B cell (primary cell): ENCODE measurements at regions not wholly inside any gene's neighbourhood (a gene's known extent, or its start where the extent isn't known, plus 50 kb on each side); places are given as distances from the start of the nearest gene placed in this dataset.

Experiments used
- ATAC-seq: fragments of 200-7000 bp; cut with Tn5 transposase; one replicate; pipeline ENCODE4 v1.10.0; 2021; ENCODE audit warnings: low read depth, mild to moderate bottlenecking, moderate number of reproducible peaks, moderate library complexity
- CTCF ChIA-PET: fragments of 350-600 bp; sonication (Branson Sonifier 250); formaldehyde crosslinking; loops from one replicate; lab custom pipeline; 2021; ENCODE audit warnings: antibody characterized with exemption, inconsistent platforms; lab: Charles Lee
- POLR2A ChIA-PET: fragments of 350-600 bp; sonication (Branson Sonifier 250); formaldehyde crosslinking; loops from one replicate; lab custom pipeline; 2021; ENCODE audit warnings: antibody characterized with exemption; lab: Charles Lee
- DNase-seq: peaks from one replicate; pipeline ENCODE4 v3.0.0; 2013
- H2AFZ ChIP-seq: 2 replicates; pipeline ENCODE4 v1.6.1; 2012; ENCODE audit warnings: mild to moderate bottlenecking, low read depth, low read length; ENCODE audit not compliant: insufficient read depth, poor library complexity, severe bottlenecking
- H3K27ac ChIP-seq, 2 donors: 1 replicate in 1 of 2; 2 replicates in 1 of 2; pipeline ENCODE4 v1.5.1; 2012 to 2013; ENCODE audit warnings: low read length in 2 of 2, mild to moderate bottlenecking in 2 of 2, moderate library complexity in 1 of 2
- H3K27me3 ChIP-seq, 4 experiments: fragments of 200-600 bp in 1 of 4; sonication (generic) in 1 of 4; replicated peaks in 1 of 4; 1 replicate in 2 of 4; 2 replicates in 2 of 4; pipeline versions ENCODE4 v1.6.1 to v1.7.0; 2013 to 2016; ENCODE audit warnings: low read length in 3 of 4, mild to moderate bottlenecking in 2 of 4, mixed read lengths in 1 of 4, moderate library complexity in 1 of 4; ENCODE audit not compliant: insufficient read depth in 4 of 4, control insufficient read depth in 3 of 4; ENCODE audit errors: control extremely low read depth in 1 of 4
- H3K36me3 ChIP-seq, 2 experiments: replicated peaks in 1 of 2; 1 replicate in 1 of 2; 2 replicates in 1 of 2; pipeline versions ENCODE4 v1.6.1 to v1.7.1; 2013; ENCODE audit warnings: low read length in 1 of 2; ENCODE audit not compliant: insufficient read depth in 2 of 2, control insufficient read depth in 1 of 2; ENCODE audit errors: control extremely low read depth in 1 of 2, extremely low read depth in 1 of 2
- H3K4me1 ChIP-seq, 2 donors: fragments of 200-600 bp in 1 of 2; sonication (generic) in 1 of 2; 1 replicate in 1 of 2; 2 replicates in 1 of 2; pipeline versions ENCODE4 v1.5.1 to v1.6.1; 2013 to 2017; ENCODE audit warnings: low read length in 2 of 2; ENCODE audit not compliant: control insufficient read depth in 2 of 2, insufficient read depth in 2 of 2
- H3K4me2 ChIP-seq: replicated peaks from 2 replicates; pipeline ENCODE3; 2012; ENCODE audit warnings: mild to moderate bottlenecking, low read depth, low read length; ENCODE audit not compliant: poor library complexity, severe bottlenecking
- H3K4me3 ChIP-seq, 5 experiments: fragments of 200-600 bp in 1 of 5; sonication (generic) in 1 of 5; 1 replicate in 3 of 5; 2 replicates in 2 of 5; pipeline versions ENCODE4 v1.5.1 to v1.7.0; 2011 to 2016; ENCODE audit warnings: low read length in 4 of 5, mild to moderate bottlenecking in 4 of 5, low read depth in 2 of 5, control low read depth in 1 of 5, moderate library complexity in 1 of 5; ENCODE audit not compliant: insufficient read depth in 1 of 5; ENCODE audit errors: control extremely low read depth in 1 of 5, extremely low read depth in 1 of 5
- H3K79me2 ChIP-seq: fragments of 200-600 bp; sonication (generic); one replicate; pipeline ENCODE4 v1.6.0; 2016; ENCODE audit warnings: low read length; ENCODE audit not compliant: control insufficient read depth, insufficient read depth
- H3K9ac ChIP-seq: fragments of 200-600 bp; sonication (generic); 2 replicates; pipeline ENCODE4 v1.6.1; 2017; ENCODE audit warnings: mild to moderate bottlenecking, low read length, moderate library complexity
- H3K9me3 ChIP-seq, 3 donors: one replicate each; pipeline versions ENCODE4 v1.6.1 to v1.7.1; 2013; ENCODE audit warnings: low read length in 2 of 3; ENCODE audit not compliant: control insufficient read depth in 2 of 3, insufficient read depth in 1 of 3; ENCODE audit errors: control extremely low read depth in 1 of 3
- H4K20me1 ChIP-seq: 2 replicates; pipeline ENCODE4 v1.6.0; 2012; ENCODE audit warnings: mild to moderate bottlenecking, low read length; ENCODE audit not compliant: insufficient read depth, control insufficient read depth, poor library complexity, severe bottlenecking
- H3K27ac Mint-ChIP-seq: one replicate; pipeline ENCODE4 v1.8.0; 2021; ENCODE audit warnings: mixed read lengths
- H3K27me3 Mint-ChIP-seq: one replicate; pipeline ENCODE4 v1.8.0; 2021; ENCODE audit warnings: mixed read lengths
- H3K4me1 Mint-ChIP-seq: one replicate; pipeline ENCODE4 v1.8.0; 2021; ENCODE audit warnings: mixed read lengths
- H3K4me3 Mint-ChIP-seq: one replicate; pipeline ENCODE4 v1.8.0; 2021; ENCODE audit warnings: mixed read lengths
- H3K9me3 Mint-ChIP-seq: one replicate; pipeline ENCODE4 v1.8.0; 2022; ENCODE audit warnings: mixed read lengths; ENCODE audit not compliant: insufficient read depth
- CTCF ChIP-seq: fragments of 200-600 bp; IDR thresholded peaks from one replicate; pipeline ENCODE4 v1.8.0; 2022; ENCODE audit warnings: antibody characterized with exemption, mild to moderate bottlenecking
- EZH2 ChIP-seq: IDR thresholded peaks from 2 replicates; pipeline ENCODE4 v1.6.1; 2012; ENCODE audit warnings: borderline replicate concordance, low read depth, mild to moderate bottlenecking, moderate library complexity, low read length; ENCODE audit not compliant: insufficient read depth, poor library complexity, severe bottlenecking
- WGBS: methylation state at CpG from one replicate; pipeline ENCODE4 v1.1.5; 2013; ENCODE audit warnings: missing lambda C conversion rate; ENCODE audit not compliant: insufficient coverage; 5-methylcytosine and 5-hydroxymethylcytosine counted together
- intact Hi-C: fragments of 100-400 bp; cut with micrococcal nuclease; formaldehyde crosslinking; loops from one replicate; pipeline ENCODE4 v1.10.0; 2022

GRCh38 chr17:72429066-72429638, 308.3 kb downstream of the SOX9 start:
- Histone ChIP-seq H2AFZ (no peak overlapping the region), H4K20me1 (no peaks in the 10 kb centered on the region), H3K4me1 (no peaks in the 10 kb centered on the region), H3K4me2 (no peak overlapping the region), H3K79me2 (no peaks in the 10 kb centered on the region), H3K9ac (no peak overlapping the region), H3K9me3 (peaks cover 0 to 7% (median 0%) of the 10 kb centered on the region in 3 donors), H3K27ac (no peak overlapping the region), H3K36me3 (no peaks in the 10 kb centered on the region), H3K27me3 (no peaks in the 10 kb centered on the region), H3K4me3 (no peak overlapping the region)
- Mint-ChIP-seq H3K27me3 (no peaks in the 10 kb centered on the region), H3K27ac (no peak overlapping the region), H3K4me1 (peaks cover 2% of the 10 kb centered on the region), H3K9me3 (no peaks in the 10 kb centered on the region), H3K4me3 (no peak overlapping the region)
- no peak for ATAC-seq
- no peak for TF ChIP-seq EZH2
- no peak for TF ChIP-seq CTCF
- POLR2A ChIA-PET: no interaction called here
- CTCF ChIA-PET: no interaction called here
- 88% methylated on average over 1 of the region's 4 CpGs for WGBS
- no peak for DNase-seq
- intact Hi-C loops: no loop called here

- ATAC-seq (no peak), DNase-seq (no peak)
- peaks cover 4% of the 10 kb centered on the region for H3K27me3 Mint-ChIP-seq
- Histone ChIP-seq H3K9ac (no peak overlapping the region), H3K4me2 (no peak overlapping the region), H3K27ac (no peak overlapping the region), H4K20me1 (no peaks in the 10 kb centered on the region), H3K79me2 (no peaks in the 10 kb centered on the region), H2AFZ (no peak overlapping the region), H3K36me3 (no peaks in the 10 kb centered on the region), H3K9me3 (peaks cover 0 to 7% (median 0%) of the 10 kb centered on the region in 3 donors), H3K4me3 (no peak overlapping the region), H3K27me3 (no peaks in the 10 kb centered on the region), H3K4me1 (no peaks in the 10 kb centered on the region)
- ChIA-PET CTCF (no interaction called here), POLR2A (no interaction called here)
- intact Hi-C loops: no loop called here
- H3K4me3 Mint-ChIP-seq: no peak overlapping the region
- TF ChIP-seq EZH2 (no peak), CTCF (no peak)
- no peaks in the 10 kb centered on the region for H3K9me3 Mint-ChIP-seq
- H3K27ac Mint-ChIP-seq: no peak overlapping the region
- no peaks in the 10 kb centered on the region for H3K4me1 Mint-ChIP-seq
- 80% methylated on average over 16 of the region's 20 CpGs for WGBS
Measured at GRCh38 chr17:72430611-72431432, 310.0 kb downstream of the SOX9 start.
